NOMO-1 (cell line): ENCODE measurements at regions not wholly inside any gene's neighbourhood (a gene's known extent, or its start where the extent isn't known, plus 50 kb on each side); places are given as distances from the start of the nearest gene placed in this dataset.

Source experiments
- DNase-seq, 2 experiments: peaks; one replicate each; lab custom pipeline; 2025; ENCODE audit not compliant: unreplicated experiment in 2 of 2; lab: John Stamatoyannopoulos, UW

DNA sequence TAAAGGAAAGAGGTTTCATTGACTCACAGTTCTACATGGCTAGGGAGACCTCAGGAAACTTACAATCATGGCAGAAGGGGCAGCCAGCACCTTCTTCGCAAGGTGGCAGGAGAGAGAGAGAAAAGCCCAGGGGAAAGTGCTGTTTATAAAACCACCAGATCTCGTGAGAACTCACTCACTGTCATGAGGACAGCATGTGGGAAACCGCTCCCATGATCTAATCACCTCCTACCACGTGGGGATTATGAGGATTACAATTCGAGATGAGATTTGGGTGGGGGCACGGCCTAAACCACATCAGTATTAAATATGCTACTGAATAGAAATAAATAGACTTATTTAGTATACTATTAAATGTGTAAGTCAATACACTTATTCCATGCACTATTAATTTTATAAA, 70.6 kb upstream of the TCF21 start:
- DNase-seq = no peak

DNA sequence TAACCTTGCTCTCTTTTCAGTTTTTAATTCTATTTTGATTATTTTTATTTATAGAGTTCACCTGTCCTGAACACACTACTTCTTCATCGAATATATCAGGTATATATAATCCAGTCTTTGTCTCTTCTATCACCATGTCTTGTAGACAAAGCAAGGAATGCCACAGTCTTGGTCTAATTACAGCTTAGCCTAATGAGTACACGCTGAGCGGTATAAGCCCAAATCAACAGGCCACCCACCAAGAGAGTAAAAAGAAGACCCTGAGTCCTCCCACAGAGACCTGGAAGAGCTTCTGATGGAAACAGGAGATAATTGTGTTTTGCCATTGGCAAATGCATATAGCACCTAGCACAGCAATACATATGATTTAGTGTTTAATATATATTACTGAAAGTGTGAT, 68.7 kb upstream of the TCF21 start:
- DNase-seq = no peak

GRCh38 chr6:133827766-133828165, 61.1 kb upstream of the TCF21 start:
- no peak for DNase-seq

- DNase-seq = no peak
These were observed 55.0 kb upstream of the TCF21 start for GRCh38 chr6:133833949-133834359.

- no peak for DNase-seq
These were observed 54.3 kb upstream of the TCF21 start for GRCh38 chr6:133834472-133835170.

DNA sequence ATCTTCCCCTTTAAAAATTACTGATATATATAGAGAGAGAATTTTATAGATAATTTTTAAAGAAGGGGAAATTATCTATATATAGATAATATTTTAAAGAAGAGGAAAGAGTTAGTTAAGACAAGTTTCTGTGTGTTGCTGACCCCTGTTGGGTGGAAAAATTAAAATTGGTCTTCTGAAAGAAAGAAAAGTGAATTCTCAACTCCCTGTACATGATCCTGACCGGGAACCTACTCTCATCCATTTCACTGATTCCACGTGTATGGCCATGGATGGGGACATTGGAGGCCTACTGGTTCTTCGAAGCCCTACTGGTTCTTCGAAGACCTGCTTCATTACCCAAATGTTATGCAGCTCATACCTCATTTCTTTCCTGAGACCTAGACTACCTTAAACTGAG, 53.0 kb upstream of the TCF21 start:
- no peak for DNase-seq

DNA sequence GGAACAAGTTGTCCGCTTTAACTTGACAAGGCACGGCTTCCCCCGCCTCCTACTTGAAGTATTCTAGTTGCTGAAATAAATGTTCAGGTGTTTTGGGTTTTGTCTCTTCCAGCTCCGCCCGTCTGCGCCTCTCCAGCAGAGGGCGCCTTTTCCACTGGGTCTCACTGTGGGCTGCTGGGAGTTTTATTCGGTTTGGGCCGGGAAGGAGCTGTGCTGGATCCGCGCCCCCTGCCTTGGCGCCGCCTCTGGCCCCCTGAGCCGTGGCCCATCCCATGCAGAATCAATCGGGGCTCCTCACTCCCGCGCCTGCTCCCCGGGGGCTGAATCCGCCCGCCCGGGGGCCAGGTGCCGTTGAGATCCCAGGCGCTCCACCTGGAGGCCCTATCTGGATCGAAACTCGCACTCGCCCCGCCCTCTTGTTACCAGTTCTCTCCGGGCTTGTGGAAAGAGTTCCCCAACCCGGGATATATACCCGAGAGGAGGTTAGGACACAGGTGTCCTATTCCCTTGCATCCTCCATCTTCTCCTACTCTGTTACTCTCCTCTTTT, 51.0 kb upstream of the TCF21 start:
- DNase-seq = peak; percentile 20 to 24
